Stomach (tissue), 4 donors: ENCODE measurements at regions not wholly inside any gene's neighbourhood (a gene's known extent, or its start where the extent isn't known, plus 50 kb on each side); places are given as distances from the start of the nearest gene placed in this dataset.

Source experiments
- EP300 ChIP-seq: sonication (generic); formaldehyde crosslinking; IDR thresholded peaks from one replicate; pipeline ENCODE4 v1.6.1; 2017; ENCODE audit warnings: antibody characterized with exemption
- POLR2A ChIP-seq, 4 donors: fragments of 450-650 bp; IDR thresholded peaks; one replicate each; pipeline ENCODE4 v1.6.1; 2016; ENCODE audit warnings: antibody characterized with exemption in 4 of 4, control low read depth in 2 of 4, mild to moderate bottlenecking in 1 of 4, moderate library complexity in 1 of 4
- POLR2AphosphoS5 ChIP-seq, 3 donors: sonication (generic); formaldehyde crosslinking; IDR thresholded peaks; one replicate each; pipeline ENCODE4 v1.6.1; 2016; ENCODE audit warnings: antibody characterized with exemption in 3 of 3
- TF ChIP-seq, protein P1 (sequence below), 7 experiments: fragments of 450-650 bp in 4 of 7; fragments of 200-600 bp in 3 of 7; sonication (generic) in 3 of 7; IDR thresholded peaks; one replicate each; pipeline ENCODE4 v1.5.1; 2016 to 2019; ENCODE audit warnings: antibody characterized with exemption in 7 of 7, control low read depth in 2 of 7, mild to moderate bottlenecking in 1 of 7

DNA sequence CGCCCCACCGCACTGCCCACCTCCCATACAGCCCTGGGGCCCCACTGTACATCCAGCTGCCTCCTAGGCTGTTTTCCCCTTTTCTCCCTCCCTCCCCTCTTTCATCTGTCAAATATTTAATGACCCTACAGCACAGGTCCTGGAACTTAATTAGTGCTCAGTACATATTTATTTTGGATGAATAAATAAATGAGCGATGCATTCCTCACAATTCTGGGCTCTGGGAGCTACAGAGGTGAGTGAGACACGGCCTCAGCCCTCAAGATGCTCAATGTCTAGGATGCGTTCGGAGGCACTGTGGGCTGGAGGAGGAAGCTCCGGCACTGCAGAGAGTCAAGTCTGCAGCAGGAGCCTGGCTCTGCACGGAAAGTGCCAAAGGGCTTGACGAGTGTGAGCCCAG lies 175.0 kb downstream of the FAM43A start:
- TF ChIP-seq, protein P1, sequence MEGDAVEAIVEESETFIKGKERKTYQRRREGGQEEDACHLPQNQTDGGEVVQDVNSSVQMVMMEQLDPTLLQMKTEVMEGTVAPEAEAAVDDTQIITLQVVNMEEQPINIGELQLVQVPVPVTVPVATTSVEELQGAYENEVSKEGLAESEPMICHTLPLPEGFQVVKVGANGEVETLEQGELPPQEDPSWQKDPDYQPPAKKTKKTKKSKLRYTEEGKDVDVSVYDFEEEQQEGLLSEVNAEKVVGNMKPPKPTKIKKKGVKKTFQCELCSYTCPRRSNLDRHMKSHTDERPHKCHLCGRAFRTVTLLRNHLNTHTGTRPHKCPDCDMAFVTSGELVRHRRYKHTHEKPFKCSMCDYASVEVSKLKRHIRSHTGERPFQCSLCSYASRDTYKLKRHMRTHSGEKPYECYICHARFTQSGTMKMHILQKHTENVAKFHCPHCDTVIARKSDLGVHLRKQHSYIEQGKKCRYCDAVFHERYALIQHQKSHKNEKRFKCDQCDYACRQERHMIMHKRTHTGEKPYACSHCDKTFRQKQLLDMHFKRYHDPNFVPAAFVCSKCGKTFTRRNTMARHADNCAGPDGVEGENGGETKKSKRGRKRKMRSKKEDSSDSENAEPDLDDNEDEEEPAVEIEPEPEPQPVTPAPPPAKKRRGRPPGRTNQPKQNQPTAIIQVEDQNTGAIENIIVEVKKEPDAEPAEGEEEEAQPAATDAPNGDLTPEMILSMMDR (IDR thresholded peaks at IDR 0.05): no peak
- no peak for TF ChIP-seq EP300
- TF ChIP-seq POLR2A (IDR thresholded peaks at IDR 0.05): no peak
- no peak for TF ChIP-seq POLR2AphosphoS5 (IDR thresholded peaks at IDR 0.05)
